ENCODE measurements at regions not wholly inside any gene's neighbourhood (a gene's known extent, or its start where the extent isn't known, plus 50 kb on each side); places are given as distances from the start of the nearest gene placed in this dataset.

GRCh38 chr9:18043978-18044377 lies 430.0 kb upstream of the ADAMTSL1 start:
- no peaks in the 10 kb centered on the region for H3K4me1 ChIP-seq
- intact Hi-C loops (cut with DNase I) = no loop called here
- H3K4me3 ChIP-seq = no peak overlapping the region
- H3K27ac ChIP-seq = no peak overlapping the region
- H3K27me3 ChIP-seq = no peaks in the 10 kb centered on the region
- TF ChIP-seq CTCF (IDR thresholded peaks at IDR 0.05) = no peak
- TF ChIP-seq POLR2A (IDR thresholded peaks at IDR 0.05) = no peak
- ATAC-seq = no peak
- H3K36me3 ChIP-seq = no peaks in the 10 kb centered on the region
- no peaks in the 10 kb centered on the region for H3K9me3 ChIP-seq
- whole genome bisulfite sequencing, 4 donors = 64 to 77% (median 73%) methylated on average over 1 of the region's 1 CpG
- no peak for DNase-seq

GRCh38 chr9:18045326-18045725 lies 428.6 kb upstream of the ADAMTSL1 start:
- Histone ChIP-seq H3K9me3 (no peaks in the 10 kb centered on the region), H3K27me3 (no peaks in the 10 kb centered on the region), H3K36me3 (no peaks in the 10 kb centered on the region), H3K4me1 (no peaks in the 10 kb centered on the region), H3K27ac (no peak overlapping the region), H3K4me3 (no peak overlapping the region)
- no peak for TF ChIP-seq CTCF (IDR thresholded peaks at IDR 0.05)
- no peak for TF ChIP-seq POLR2A (IDR thresholded peaks at IDR 0.05)
- intact Hi-C loops (cut with DNase I) = no loop called here
- DNase-seq = no peak
- no peak for ATAC-seq
- 88 to 94% (median 90%) methylated on average over 1 of the region's 1 CpG for WGBS, 4 donors

- Histone ChIP-seq H3K36me3 (no peaks in the 10 kb centered on the region), H3K4me1 (no peaks in the 10 kb centered on the region), H3K9me3 (no peaks in the 10 kb centered on the region), H3K27ac (no peak overlapping the region), H3K27me3 (no peaks in the 10 kb centered on the region), H3K4me3 (no peak overlapping the region)
- 38 to 90% (median 74%) methylated on average over 1 of the region's 1 CpG for WGBS, 4 donors
- ATAC-seq (no peak), DNase-seq (no peak)
- intact Hi-C loops (cut with DNase I) = no loop called here
- TF ChIP-seq POLR2A (IDR thresholded peaks at IDR 0.05) = no peak
- TF ChIP-seq CTCF (IDR thresholded peaks at IDR 0.05) = no peak
These were observed 427.9 kb upstream of the ADAMTSL1 start for GRCh38 chr9:18046068-18046467.

- intact Hi-C loops (cut with DNase I) = no loop called here
- Histone ChIP-seq H3K9me3 (no peaks in the 10 kb centered on the region), H3K27me3 (no peaks in the 10 kb centered on the region), H3K4me1 (no peaks in the 10 kb centered on the region), H3K27ac (no peak overlapping the region), H3K36me3 (no peaks in the 10 kb centered on the region), H3K4me3 (no peak overlapping the region)
- TF ChIP-seq CTCF (IDR thresholded peaks at IDR 0.05) = no peak
- TF ChIP-seq POLR2A (IDR thresholded peaks at IDR 0.05) = no peak
- DNase-seq (no peak), ATAC-seq (no peak)
- WGBS, 4 donors = 81 to 86% (median 85%) methylated on average over 2 of the region's 2 CpGs
These were observed 422.3 kb upstream of the ADAMTSL1 start for GRCh38 chr9:18051638-18052037.

Data from heart left ventricle (tissue), 16 donors.